ENCODE measurements at regions not wholly inside any gene's neighbourhood (a gene's known extent, or its start where the extent isn't known, plus 50 kb on each side); places are given as distances from the start of the nearest gene placed in this dataset.

DNA sequence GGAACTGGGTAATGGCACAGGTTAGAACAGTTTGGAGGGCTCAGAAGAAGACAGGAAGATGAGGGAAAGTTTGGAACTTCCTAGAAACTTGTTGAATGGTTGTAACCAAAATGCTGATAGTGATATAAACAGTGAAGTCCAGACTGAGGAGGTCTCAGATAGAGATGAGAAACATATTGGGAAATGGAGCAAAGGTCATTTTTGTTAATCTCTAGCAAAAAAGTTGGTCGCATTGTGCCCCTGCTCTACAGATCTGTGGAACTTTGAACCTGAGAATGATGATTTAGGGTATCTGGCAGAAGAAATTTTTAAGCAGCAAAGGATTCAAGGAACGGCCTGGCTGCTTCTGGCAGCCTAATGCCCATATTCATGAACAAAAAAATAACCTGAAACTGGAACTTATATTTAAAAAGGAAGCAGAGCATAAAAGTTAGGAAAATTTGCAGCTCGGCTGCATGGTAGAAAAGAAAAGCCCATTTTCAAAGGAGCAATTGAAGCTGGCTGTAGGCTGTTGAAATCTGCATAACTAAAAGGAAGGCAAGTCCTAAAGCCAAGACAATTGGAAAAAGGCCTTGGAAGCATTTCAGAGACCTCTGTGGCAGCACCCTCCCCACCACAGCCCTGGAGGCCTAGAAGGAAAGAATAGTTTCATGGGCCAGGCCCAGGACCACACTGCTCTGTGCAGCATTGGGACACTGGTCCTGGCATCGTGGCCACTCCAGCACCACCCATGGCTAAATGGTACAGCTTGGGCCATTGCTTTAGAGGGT lies 182.6 kb upstream of the CD96 start:
- no peak for FAIRE-seq

DNA sequence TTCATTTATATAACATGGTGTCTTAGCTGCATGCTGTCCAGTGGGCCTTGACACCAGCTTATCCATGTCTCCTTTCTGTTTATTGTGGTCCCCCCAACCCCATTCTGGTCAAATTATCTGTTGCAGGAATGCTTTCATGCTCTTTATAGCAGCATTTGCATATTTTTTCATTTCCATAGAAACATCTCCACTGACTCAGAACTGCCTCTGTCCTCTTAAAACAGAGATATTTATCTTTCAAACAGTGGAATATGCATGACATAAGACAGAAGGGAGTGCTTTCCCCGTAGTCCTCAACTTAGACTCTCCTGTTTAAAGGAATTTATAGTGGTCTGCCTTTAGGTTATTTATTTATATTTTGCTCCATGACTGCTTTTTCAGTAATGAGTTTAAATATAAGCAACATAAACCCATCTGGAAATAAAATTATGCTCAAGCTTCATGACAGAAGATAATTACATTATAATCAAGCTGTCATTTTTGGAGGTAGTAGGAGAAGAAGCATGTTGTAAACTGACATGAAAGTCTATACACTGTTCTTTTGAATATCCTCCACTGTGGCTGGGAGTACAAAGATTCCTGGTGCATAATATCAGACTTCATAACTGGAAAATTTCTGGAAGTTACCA lies 179.5 kb upstream of the CD96 start:
- no peak for FAIRE-seq

DNA sequence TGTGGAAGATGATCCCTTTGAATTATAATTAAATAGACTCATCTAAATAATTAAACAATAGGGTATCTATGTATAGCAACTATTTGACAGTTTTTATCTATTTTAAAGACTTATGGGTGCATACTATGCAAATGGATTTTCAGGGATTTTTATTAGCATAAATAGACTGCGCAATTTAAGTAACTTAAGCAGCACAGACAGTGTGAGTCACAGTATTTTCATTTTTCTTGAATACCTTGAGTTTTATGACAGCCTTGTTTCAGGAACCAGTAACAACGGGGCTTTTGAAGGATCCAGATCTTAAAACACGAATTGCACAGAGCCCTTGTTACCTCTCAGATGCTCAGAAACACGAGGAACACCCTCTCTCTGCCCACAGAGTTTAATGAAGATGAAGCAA lies 175.5 kb upstream of the CD96 start:
- FAIRE-seq: no peak

DNA sequence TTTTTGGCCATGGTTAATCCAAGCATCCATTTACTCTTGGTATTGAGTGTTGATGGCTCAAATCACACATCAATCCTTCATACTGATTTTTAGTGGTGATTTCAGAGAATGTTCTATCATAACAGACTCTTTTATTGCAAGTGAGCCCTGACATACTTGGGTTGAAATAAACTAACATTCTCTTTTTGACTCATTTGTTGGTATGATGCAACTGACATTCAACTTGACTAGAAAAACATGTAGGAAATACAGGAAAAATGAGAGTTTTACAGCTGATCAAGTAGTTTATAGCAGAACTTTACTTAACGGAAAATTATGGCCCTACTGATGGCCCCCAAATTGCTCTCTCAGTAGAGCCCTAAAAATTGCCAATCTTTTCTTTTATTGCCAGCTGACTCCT lies 173.9 kb upstream of the CD96 start:
- no peak for FAIRE-seq

DNA sequence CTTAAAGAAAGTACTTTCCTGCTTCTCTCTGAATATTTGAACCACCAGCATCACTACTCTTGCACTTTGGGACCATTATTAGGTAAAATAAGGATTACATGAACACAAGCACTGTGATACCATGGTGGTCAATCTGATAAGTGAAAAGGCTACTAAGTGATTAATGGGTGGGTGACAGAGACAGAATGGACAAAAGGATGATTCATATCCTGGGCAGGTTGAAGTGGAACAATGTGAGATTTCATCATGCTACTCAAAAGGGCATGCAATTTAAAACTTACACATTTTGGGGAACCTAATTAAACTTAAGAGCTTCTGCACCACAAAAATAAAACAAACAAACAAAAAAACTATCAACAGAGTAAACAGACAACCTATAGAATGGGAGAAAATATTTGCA lies 172.0 kb upstream of the CD96 start:
- no peak for FAIRE-seq

DNA sequence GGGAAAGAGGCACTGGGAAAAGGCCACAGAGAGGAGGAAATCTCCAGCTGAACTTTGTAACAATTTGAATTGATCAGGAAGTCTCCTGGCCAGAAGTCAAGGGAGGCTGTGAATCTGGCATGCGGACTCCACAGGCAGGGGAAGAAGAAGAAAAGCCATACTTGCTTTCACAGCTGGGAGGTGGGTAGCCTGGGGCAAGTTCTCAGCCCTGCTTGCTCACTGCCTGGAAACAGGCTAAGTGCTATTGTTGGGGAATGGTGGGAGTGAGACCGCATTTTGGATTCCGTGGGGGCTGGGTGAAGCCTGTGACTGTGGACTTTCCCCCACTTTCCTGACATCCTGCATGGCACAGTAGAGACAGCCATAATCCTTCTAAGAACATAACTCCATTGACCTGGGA lies 168.8 kb upstream of the CD96 start:
- FAIRE-seq: no peak

DNA sequence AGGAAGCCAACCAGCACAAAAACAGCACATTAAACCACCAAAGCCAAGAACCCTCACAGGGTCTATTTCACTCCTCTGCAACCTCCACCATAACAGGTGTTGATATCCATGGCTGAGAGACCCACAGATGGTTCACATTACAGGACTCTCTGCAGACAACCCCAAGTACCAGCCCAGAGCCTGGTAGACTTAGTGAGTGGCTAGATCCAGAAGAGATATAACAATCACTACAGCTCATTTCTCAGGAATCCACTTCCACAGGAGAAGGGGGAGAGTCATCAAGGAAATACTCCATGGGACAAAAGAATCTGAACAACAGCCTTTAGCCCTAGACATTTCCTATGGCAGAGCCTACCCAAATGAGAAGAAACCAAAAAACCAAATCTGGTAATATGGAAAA lies 168.1 kb upstream of the CD96 start:
- no peak for FAIRE-seq

DNA sequence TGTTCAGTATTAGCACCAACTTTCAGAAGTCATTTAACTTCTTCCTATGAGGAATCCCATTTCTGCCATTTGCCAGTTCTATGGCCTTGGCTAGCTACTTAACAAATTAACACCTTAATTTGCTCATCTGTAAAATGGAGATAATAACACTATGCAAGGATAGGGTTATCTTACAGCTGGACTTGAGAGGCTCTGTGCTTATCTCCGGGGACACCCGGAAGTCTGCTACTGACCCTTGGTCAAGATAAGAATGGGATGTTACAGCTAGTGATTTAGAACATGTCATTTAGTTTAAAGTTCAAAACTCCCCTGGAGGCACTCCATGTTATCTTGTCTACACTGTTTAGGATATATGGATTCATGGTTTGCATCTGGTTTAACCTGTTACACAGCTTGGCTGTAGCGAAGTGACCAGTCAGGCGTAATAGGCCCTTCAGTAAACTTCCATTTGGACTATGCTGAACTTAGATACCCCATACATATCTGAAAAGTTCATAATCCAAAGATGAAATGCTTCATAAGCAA lies 156.0 kb upstream of the CD96 start:
- FAIRE-seq: no peak

DNA sequence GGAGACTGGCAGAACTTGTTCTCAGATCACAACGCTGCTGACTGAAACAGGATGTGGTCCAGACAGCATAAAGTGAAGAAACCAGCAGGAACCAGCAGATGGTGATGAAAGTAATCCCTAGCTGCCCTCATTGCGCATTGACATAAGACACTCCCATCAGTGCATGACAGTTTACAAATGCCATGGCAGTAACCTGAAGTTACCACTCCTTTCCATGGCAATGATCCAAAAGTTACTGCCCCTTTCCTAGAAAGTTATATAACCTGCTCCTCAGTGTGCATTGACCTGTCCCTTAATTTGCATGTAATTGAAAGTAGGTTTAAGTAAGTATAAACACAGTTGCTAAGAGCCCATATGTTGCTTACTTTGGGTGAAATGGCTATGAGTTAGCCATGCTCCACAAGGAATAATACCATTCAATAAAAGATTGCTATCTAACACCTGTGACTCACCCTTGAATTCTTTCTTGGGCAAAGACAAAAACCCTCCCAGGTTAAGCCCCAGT lies 149.1 kb upstream of the CD96 start:
- no peak for FAIRE-seq

DNA sequence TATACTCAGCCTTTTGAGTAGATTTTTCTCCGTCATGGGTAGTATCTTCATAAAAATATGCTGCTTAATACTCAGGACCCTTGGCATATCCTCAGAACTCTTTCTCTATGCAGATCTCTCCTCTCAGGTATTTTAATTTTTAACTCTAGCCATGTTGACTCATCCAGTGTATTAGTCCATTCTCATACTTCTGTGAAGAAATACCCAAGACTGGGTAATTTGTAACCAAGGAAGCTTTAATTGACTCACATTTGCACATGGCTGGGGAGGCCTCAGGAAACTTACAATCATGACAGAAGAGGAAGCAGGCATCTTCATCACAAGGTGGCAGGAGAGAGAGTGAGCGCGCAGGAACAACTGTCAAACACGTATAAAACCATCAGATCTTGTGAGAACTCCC lies 129.3 kb upstream of the CD96 start:
- no peak for FAIRE-seq

DNA sequence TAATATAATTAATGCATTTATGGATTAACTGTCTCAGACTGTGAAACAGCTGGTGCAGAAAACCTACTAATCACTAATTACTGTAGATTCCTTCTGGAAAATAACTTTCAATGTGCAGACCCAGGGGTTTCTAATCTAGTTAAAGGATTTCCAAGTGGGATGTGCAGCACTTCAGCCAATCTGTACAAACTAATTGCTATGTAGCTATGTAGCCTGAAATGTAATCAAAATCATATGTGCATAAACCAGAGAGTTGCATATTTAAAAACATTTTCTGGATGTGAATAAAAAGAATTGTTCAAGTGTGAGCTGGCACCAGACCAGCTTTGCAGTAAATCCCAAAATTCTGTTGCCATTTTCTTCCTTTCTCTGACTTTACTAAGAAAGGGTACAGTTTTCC lies 127.5 kb upstream of the CD96 start:
- no peak for FAIRE-seq

DNA sequence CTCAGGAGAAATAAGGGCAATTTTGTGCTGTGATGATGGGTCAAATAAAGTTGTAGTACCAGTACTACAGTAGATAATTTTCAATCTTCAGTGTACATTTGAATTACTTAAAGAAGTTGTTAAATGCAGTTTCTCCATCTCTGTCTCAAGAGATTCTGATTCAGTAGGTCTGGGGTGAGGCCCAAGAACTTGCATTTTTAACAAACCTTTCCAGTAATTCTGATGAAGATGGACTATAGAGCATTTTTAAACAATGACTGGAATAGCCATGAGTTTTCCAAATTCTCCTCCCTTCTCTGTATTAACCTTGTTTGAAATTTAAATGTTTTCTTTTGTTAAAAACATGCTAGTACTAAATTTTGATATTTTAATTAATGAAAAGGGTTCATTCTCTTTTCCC lies 127.0 kb upstream of the CD96 start:
- no peak for FAIRE-seq

DNA sequence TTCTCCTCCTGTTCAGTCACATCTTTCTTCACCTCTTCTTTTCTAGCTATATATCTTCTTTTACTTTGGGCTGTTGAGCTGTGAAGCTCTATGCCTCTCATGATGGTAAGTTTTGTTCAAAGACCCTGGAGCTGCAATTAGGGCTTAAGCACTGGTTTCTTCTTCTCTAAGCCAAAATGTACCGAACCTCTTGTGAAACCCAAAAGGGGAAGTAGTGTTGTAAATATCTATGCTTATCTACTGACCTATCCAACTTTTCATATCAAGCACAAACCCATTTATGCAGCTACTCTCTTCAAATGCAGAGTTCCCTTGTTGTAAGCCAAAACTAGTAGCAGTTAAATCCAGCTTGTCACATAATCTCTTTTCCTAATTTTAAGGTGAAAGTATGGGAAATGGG lies 123.6 kb upstream of the CD96 start:
- no peak for FAIRE-seq

DNA sequence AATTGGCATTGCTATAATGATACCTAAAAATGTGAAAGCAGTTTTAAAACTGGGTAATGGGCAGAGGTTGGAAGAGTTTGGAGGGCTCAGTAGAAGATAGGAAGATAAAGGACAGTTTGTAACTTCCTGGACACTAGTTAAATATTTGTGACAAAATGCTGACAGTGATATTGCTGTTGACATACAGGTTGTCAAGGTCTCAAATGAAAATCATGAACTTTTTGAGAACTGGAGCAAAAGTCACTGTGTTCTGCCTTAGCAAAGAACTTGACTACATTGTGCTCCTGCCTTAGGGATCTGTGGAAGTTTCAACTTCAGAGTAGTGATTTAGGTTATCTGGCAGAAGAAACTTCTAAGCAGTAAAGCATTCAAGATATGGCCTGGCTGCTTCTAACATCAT lies 113.7 kb upstream of the CD96 start:
- no peak for FAIRE-seq

DNA sequence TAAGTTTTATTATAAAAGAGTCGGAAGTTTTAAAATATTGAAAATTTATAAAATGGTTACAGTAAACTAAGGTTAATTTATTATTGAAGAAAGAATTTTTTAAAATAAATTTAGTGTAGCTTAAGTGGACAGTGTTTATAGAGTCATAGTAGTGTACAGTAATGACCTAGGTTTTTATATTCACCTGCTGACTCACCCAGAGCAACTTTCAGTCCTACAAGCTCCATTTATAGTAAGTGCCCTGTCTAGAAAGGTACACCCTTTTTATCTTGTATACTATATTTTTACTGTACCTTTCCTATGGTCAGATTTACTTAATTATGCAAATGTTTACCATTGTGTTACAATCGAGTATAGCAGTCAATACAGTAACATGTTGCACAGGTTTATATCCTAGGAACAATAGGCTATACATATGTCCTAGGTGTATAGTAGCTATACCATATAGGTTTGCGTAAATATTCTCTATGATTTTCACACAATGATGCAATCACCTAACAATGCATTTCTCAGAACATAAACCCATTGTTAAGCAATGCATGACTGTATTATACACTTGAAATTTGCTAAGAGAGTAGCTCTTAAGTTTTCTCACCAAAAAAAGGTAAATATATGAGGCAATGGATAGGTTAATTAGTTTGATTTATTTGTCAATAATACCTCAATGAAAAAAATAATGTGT lies 106.9 kb upstream of the CD96 start:
- no peak for FAIRE-seq

DNA sequence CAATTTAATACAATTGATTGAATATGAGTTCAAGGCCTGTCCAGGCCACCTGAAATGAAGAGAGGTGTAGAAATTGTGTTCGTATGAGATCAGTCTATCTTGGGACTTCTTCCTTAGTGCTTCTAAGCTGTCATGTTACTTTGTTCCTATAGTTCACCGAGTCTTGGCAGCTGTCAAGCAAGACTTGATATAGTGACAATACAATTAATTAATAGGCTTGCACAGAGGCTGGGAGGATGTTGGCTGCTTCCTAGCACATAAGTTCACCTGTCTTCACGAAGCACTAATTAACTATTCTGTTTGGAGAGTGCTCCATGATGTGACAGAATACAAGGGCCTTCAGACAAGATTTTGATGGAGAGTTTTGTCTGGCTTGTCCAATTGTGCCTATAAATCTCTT lies 103.7 kb upstream of the CD96 start:
- FAIRE-seq: no peak

DNA sequence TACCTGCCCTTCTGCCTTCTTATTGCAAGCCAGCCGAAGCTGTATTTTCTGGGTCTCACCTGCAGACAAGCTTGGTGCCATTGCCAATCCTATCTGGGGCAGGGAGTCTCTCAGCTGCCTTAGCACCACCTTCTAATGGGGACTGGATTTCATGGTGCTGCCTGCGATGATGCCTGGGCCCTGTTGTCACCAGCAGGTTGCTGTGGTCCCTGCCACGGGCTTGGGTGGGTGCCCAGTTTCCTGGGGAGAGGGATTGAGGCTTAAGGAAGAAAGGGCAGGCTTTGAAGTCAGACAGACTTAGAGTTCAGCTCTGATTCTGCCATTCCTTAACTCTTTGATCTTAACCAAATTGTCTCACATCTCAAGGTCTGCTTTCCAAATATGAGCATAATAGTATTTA lies 87.4 kb upstream of the CD96 start:
- no peak for FAIRE-seq

DNA sequence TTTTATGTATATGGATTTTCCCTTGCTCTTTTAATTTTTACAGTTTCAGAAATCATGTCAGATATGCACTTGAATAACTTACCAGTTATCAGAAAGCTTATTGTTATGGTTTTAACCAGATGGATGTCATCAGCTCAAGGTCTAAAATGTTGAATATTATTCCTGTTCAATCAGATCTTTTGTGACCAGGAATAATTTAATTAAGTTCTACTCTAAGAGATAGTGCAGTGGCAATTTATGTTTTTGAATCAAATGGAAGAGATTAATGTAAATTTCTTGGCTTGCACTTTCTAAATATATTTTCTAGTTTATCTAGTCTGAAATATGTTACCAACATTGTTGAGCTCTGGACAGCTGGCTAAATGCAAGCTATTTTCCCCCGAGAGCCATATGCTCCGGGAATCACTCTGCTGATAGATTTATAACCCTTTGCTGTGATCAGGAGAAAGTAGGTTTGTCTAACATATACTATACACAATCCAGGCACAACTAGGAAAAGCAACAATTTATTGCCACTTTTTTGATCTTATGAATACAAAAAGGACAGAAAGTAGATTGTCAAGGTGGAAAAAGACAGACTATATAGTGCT lies 76.8 kb upstream of the CD96 start:
- FAIRE-seq: no peak

DNA sequence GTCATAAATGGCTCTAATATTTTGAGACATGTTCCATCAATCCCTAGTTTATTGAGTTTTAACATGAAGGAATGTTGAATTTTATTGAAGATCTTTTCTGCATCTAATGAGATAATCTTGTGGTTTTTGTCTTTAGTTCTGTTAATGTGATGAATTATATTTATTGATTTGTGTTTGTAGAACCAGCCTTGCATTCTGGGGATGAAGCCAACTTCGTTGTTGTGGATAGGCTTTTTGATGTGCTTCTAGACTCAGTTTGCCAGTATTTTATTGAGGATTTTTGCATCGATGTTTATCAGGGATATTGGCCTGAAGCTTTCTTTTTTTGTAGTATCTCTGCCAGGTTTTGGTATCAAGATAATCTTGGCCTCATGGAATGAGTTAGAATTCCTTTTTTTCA lies 72.0 kb upstream of the CD96 start:
- no peak for FAIRE-seq

DNA sequence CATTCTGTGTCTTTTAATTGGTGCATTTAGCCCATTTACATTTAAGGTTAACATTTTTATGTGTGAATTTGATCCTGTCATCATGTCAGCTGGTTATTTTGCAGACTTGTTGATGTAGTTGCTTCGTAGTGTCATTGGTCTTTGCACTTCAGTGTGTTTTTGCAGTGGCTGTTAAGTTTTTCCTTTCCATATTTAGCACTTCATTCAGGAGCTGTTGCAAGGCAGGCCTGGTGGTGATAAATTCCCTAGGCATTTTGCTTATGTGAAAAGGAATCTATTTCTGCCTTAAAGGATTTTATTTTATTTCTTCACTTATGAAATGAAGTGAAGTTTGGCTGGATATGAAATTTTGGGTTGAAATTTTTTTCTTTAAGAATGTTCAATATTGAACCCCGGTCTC lies 70.2 kb upstream of the CD96 start:
- FAIRE-seq: no peak

DNA sequence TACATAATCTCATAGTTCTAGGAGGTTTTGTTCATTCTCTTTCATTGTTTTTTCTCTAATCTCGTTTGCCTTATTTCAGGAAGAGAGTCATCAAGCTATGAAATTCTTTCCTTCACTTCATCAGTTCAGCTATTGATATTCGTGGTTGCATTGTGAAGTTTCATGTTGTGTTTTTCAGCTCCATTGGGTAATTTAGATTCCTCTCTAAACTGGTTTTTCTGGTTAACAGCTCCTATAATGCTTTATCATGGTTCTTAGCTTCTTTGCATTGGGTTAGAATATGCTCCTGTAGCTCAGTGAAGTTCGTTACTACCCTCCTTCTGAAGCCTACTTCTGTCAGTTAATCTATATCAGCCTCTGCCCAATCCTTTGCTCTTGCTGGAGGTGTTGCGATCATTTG lies 69.4 kb upstream of the CD96 start:
- no peak for FAIRE-seq

DNA sequence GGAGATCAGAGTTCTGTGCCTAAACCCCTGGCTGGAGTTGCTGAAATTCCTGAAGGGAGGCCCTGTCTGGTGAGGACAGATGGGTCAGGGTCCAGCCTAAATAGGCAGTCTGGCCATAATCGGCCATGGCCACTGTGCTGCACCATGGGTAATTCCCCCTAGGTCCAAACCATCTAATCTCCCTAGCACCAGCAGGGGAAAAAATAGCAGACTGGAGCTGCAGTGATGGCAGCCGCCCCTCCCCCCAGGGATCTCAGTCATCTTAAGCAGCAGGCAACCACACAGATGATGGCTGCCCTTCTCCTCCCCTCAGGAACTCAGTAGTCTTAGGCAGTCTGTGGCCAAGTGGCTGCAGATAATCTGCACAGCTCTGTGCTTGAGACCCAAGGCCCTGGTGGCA lies 68.4 kb upstream of the CD96 start:
- FAIRE-seq: no peak

DNA sequence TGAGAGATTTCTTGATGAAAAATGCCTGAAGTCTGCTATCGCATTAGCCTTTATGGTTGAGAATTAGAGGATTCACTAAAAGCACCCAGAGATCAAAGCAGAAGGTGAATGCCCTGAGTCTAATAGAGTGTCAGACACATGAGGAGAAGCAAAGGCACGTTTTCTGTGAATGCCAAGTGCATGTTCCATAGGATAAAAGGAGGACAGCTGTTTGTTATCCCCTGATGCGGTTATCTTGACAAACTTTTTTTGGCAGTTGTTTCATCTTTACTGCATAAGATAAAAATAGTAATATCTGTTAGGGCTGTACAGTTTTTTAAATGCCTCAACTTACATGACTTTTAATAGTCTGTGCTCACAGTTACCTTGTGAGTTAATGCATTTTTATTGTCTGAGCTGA lies 65.3 kb upstream of the CD96 start:
- FAIRE-seq: no peak

DNA sequence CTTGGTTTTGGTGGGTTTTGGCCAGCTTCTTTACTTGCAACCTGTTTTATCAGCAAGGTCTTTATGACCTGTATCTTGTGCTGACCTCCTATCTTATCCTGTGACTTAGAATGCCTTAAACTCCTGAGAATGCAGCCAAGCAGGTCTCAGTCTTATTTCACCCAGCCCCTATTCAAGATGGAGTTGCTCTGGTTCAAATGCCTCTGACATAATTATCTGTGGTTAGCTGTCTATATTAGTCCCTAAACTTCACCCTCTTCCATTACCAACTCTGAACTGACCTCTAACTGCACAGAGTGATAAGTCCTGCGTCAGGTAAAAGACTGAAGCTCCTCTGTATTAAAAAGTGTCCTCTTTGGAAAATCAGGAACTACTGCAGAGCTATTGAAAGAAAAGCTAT lies 61.9 kb upstream of the CD96 start:
- FAIRE-seq: no peak
